Kidney (tissue), 13 donors: ENCODE measurements at regions not wholly inside any gene's neighbourhood (a gene's known extent, or its start where the extent isn't known, plus 50 kb on each side); places are given as distances from the start of the nearest gene placed in this dataset.

Experiments used
- DNase-seq, 5 donors: peaks; one replicate each; pipeline ENCODE4 v3.0.0-alpha.2; 2013 to 2020
- FAIRE-seq: peaks from 2 replicates; lab custom pipeline; 2012; peaks lifted over from hg19 to GRCh38; lab: Jason Lieb, UNC
- H3K27ac ChIP-seq, 2 donors: one replicate each; pipeline ENCODE4 v1.7.0; 2013; ENCODE audit warnings: low read depth in 2 of 2, low read length in 2 of 2, inconsistent platforms in 1 of 2
- H3K27me3 ChIP-seq: one replicate; pipeline ENCODE4 v1.7.1; 2013; ENCODE audit warnings: low read length, inconsistent platforms; ENCODE audit not compliant: control insufficient read depth, insufficient read depth
- H3K36me3 ChIP-seq, 3 donors: one replicate each; pipeline versions ENCODE4 v1.7.0 to v1.7.1; 2013; ENCODE audit warnings: low read length in 3 of 3, control low read depth in 1 of 3, inconsistent platforms in 1 of 3; ENCODE audit not compliant: insufficient read depth in 3 of 3, control insufficient read depth in 2 of 3
- H3K4me1 ChIP-seq, 3 donors: one replicate each; pipeline versions ENCODE4 v1.7.0 to v1.7.1; 2013; ENCODE audit warnings: low read length in 3 of 3, inconsistent platforms in 1 of 3, low read depth in 1 of 3; ENCODE audit not compliant: control insufficient read depth in 2 of 3, insufficient read depth in 2 of 3
- H3K4me3 ChIP-seq, 3 donors: one replicate each; pipeline versions ENCODE4 v1.7.0 to v1.8.1; 2013; ENCODE audit warnings: low read length in 3 of 3, control low read depth in 1 of 3, inconsistent platforms in 1 of 3
- H3K9ac ChIP-seq, 3 donors: one replicate each; pipeline versions ENCODE4 v1.7.0 to v1.7.1; 2013; ENCODE audit warnings: low read length in 3 of 3, control low read depth in 1 of 3, inconsistent platforms in 1 of 3
- H3K9me3 ChIP-seq, 3 donors: one replicate each; pipeline versions ENCODE4 v1.7.0 to v1.7.1; 2013; ENCODE audit warnings: low read length in 3 of 3, control low read depth in 1 of 3, inconsistent platforms in 1 of 3; ENCODE audit not compliant: control insufficient read depth in 2 of 3, insufficient read depth in 1 of 3
- CTCF ChIP-seq: IDR thresholded peaks from 3 replicates; pipeline ENCODE4 v1.5.1; 2012; ENCODE audit warnings: mild to moderate bottlenecking, moderate library complexity, borderline replicate concordance; ENCODE audit not compliant: insufficient read depth; ENCODE audit errors: extremely low read depth
- intact Hi-C: fragments of 100-400 bp; cut with DNase I; formaldehyde crosslinking; loops from one replicate; pipeline ENCODE4 v1.11.1; 2022
- donor health status: control.
- donor health status: control.
- donor health status: control.
- donor health status: control.
- donor health status: control.
- donor health status: DM: yes; HTN: yes; CAD: no.
- donor health status: Normal renal cell carcinoma (clear cell type).

GRCh38 chr22:44419429-44419828 lies 78.6 kb downstream of the RTL6 start:
- no peak for FAIRE-seq
- H3K9me3 ChIP-seq, result peaks cover 0 to 13% (median 0%) of the 10 kb centered on the region in 3 donors

GRCh38 chr22:44413211-44413610 lies 84.8 kb downstream of the RTL6 start:
- no peak overlapping the region for H3K27ac ChIP-seq
- no peaks in the 10 kb centered on the region for H3K4me1 ChIP-seq
- no peak for TF ChIP-seq CTCF
- no peaks in the 10 kb centered on the region for H3K9me3 ChIP-seq
- no peak for FAIRE-seq
- no peaks in the 10 kb centered on the region for H3K27me3 ChIP-seq
- intact Hi-C loops, result no loop called here
- H3K9ac ChIP-seq, result no peak overlapping the region
- H3K4me3 ChIP-seq, result no peak overlapping the region
- peak in 2 of 5 donors; percentile 6 to 10 for DNase-seq
- no peaks in the 10 kb centered on the region for H3K36me3 ChIP-seq

More at GRCh38 chr22:44419429-44419828, 78.6 kb downstream of the RTL6 start:
- intact Hi-C loops, result no loop called here
- no peak overlapping the region for H3K9ac ChIP-seq
- H3K27ac ChIP-seq, result no peak overlapping the region
- TF ChIP-seq CTCF, result no peak
- H3K4me1 ChIP-seq, result no peaks in the 10 kb centered on the region
- no peak overlapping the region for H3K4me3 ChIP-seq
- no peaks in the 10 kb centered on the region for H3K36me3 ChIP-seq
- no peaks in the 10 kb centered on the region for H3K27me3 ChIP-seq
- no peak for DNase-seq

- Histone ChIP-seq H3K36me3 (no peaks in the 10 kb centered on the region), H3K4me1 (no peaks in the 10 kb centered on the region), H3K9me3 (no peaks in the 10 kb centered on the region), H3K27ac (no peak overlapping the region), H3K4me3 (no peak overlapping the region), H3K27me3 (no peaks in the 10 kb centered on the region), H3K9ac (no peak overlapping the region)
- no peak for TF ChIP-seq CTCF
- peak in 3 of 5 donors; percentile 9 to 58 (median 52) for DNase-seq
- FAIRE-seq, result no peak
- intact Hi-C loops, result no loop called here
These were observed 85.8 kb downstream of the RTL6 start for GRCh38 chr22:44412136-44412731.
